Body of pancreas (tissue), 4 donors: ENCODE measurements at regions not wholly inside any gene's neighbourhood (a gene's known extent, or its start where the extent isn't known, plus 50 kb on each side); places are given as distances from the start of the nearest gene placed in this dataset.

Source experiments
- ATAC-seq: fragments of 150-250 bp; one replicate; pipeline ENCODE4 v1.9.1; 2016
- DNase-seq, 4 donors: peaks; one replicate each; pipeline ENCODE4 v3.0.0-alpha.2; 2019
- H3K27ac ChIP-seq, 4 donors: fragments of 200-600 bp; sonication (generic); 1 replicate in 3 of 4; 2 replicates in 1 of 4; pipeline versions ENCODE4 v1.5.1 to v1.6.1; 2016 to 2019; ENCODE audit warnings: mild to moderate bottlenecking in 1 of 4, mixed read lengths in 1 of 4, moderate library complexity in 1 of 4
- H3K27me3 ChIP-seq, 2 donors: fragments of 200-600 bp; sonication (generic); one replicate each; pipeline ENCODE4 v1.6.0; 2016; ENCODE audit warnings: mild to moderate bottlenecking in 1 of 2
- H3K36me3 ChIP-seq, 2 donors: fragments of 200-600 bp; sonication (generic); replicated peaks in 1 of 2; 2 replicates each; pipeline ENCODE4 v1.5.1; 2016; ENCODE audit warnings: low read depth in 2 of 2; ENCODE audit not compliant: insufficient read depth in 1 of 2
- H3K4me1 ChIP-seq: fragments of 200-600 bp; sonication (generic); one replicate; pipeline ENCODE4 v1.6.0; 2016
- H3K4me3 ChIP-seq, 2 donors: fragments of 200-600 bp; sonication (generic); 1 replicate in 1 of 2; 2 replicates in 1 of 2; pipeline ENCODE4 v1.5.1; 2016 to 2019
- H3K9me3 ChIP-seq, 3 donors: fragments of 200-600 bp; sonication (generic); 1 replicate in 2 of 3; 2 replicates in 1 of 3; pipeline ENCODE4 v1.5.1; 2016
- CTCF ChIP-seq, 7 experiments: fragments of 450-650 bp in 4 of 7; fragments of 200-600 bp in 3 of 7; sonication (generic) in 3 of 7; IDR thresholded peaks; one replicate each; pipeline ENCODE4 v1.5.1; 2016 to 2019; ENCODE audit warnings: antibody characterized with exemption in 7 of 7
- POLR2A ChIP-seq, 3 donors: fragments of 450-650 bp; IDR thresholded peaks; one replicate each; pipeline ENCODE4 v1.6.1; 2016; ENCODE audit warnings: antibody characterized with exemption in 3 of 3, mild to moderate bottlenecking in 2 of 3
- WGBS, 2 donors: methylation state at CpG; one replicate each; pipeline ENCODE4 v1.1.5; 2017; 5-methylcytosine and 5-hydroxymethylcytosine counted together
- intact Hi-C: fragments of 100-400 bp; cut with DNase I; formaldehyde crosslinking; loops from one replicate; pipeline ENCODE4 v1.15.1; 2023

GRCh38 chr17:65362826-65363225 is 198.6 kb downstream of the AXIN2 start:
- intact Hi-C loops: no loop called here
- Histone ChIP-seq H3K27ac (no peak overlapping the region), H3K9me3 (no peaks in the 10 kb centered on the region), H3K36me3 (no peaks in the 10 kb centered on the region), H3K4me3 (no peak overlapping the region), H3K4me1 (no peaks in the 10 kb centered on the region), H3K27me3 (no peaks in the 10 kb centered on the region)
- WGBS, 2 donors: 17 to 28% methylated on average over 2 of the region's 2 CpGs
- ATAC-seq: no peak
- TF ChIP-seq CTCF (IDR thresholded peaks at IDR 0.05): no peak
- no peak for TF ChIP-seq POLR2A (IDR thresholded peaks at IDR 0.05)
- no peak for DNase-seq

GRCh38 chr17:65360961-65361552 is 200.4 kb downstream of the AXIN2 start:
- Histone ChIP-seq H3K4me3 (no peak overlapping the region), H3K9me3 (no peaks in the 10 kb centered on the region), H3K27ac (no peak overlapping the region), H3K36me3 (no peaks in the 10 kb centered on the region), H3K27me3 (no peaks in the 10 kb centered on the region), H3K4me1 (no peaks in the 10 kb centered on the region)
- ATAC-seq: no peak
- no peak for DNase-seq
- TF ChIP-seq CTCF (IDR thresholded peaks at IDR 0.05): no peak
- TF ChIP-seq POLR2A (IDR thresholded peaks at IDR 0.05): no peak
- WGBS, 2 donors: 53 to 82% methylated on average over 10 to 12 of the region's 14 CpGs
- intact Hi-C loops: no loop called here

GRCh38 chr17:65359016-65359415 is 202.4 kb downstream of the AXIN2 start:
- WGBS, 2 donors: 51 to 60% methylated on average over 3 of the region's 3 CpGs

GRCh38 chr17:65356536-65356935 is 204.9 kb downstream of the AXIN2 start:
- Histone ChIP-seq H3K4me3 (no peak overlapping the region), H3K27me3 (no peaks in the 10 kb centered on the region), H3K36me3 (no peaks in the 10 kb centered on the region), H3K4me1 (no peaks in the 10 kb centered on the region), H3K9me3 (no peaks in the 10 kb centered on the region), H3K27ac (no peak overlapping the region)
- WGBS, 2 donors: 77 to 81% methylated on average over 3 to 5 of the region's 5 CpGs
- ATAC-seq (no peak), DNase-seq (no peak)
- intact Hi-C loops: no loop called here
- TF ChIP-seq POLR2A (IDR thresholded peaks at IDR 0.05) (no peak), CTCF (IDR thresholded peaks at IDR 0.05) (no peak)

More at GRCh38 chr17:65359016-65359415, 202.4 kb downstream of the AXIN2 start:
- H3K27ac ChIP-seq: no peak overlapping the region
- intact Hi-C loops: no loop called here
- TF ChIP-seq POLR2A (IDR thresholded peaks at IDR 0.05) (no peak), CTCF (IDR thresholded peaks at IDR 0.05) (no peak)
- no peaks in the 10 kb centered on the region for H3K4me1 ChIP-seq
- H3K4me3 ChIP-seq: no peak overlapping the region
- DNase-seq: no peak
- no peak for ATAC-seq
- H3K9me3 ChIP-seq: no peaks in the 10 kb centered on the region
- H3K27me3 ChIP-seq: no peaks in the 10 kb centered on the region
- H3K36me3 ChIP-seq: no peaks in the 10 kb centered on the region

- Histone ChIP-seq H3K36me3 (no peaks in the 10 kb centered on the region), H3K27ac (no peak overlapping the region), H3K9me3 (no peaks in the 10 kb centered on the region), H3K27me3 (no peaks in the 10 kb centered on the region), H3K4me1 (no peaks in the 10 kb centered on the region), H3K4me3 (no peak overlapping the region)
- DNase-seq: no peak
- intact Hi-C loops: no loop called here
- TF ChIP-seq POLR2A (IDR thresholded peaks at IDR 0.05): no peak
- no peak for TF ChIP-seq CTCF (IDR thresholded peaks at IDR 0.05)
- ATAC-seq: no peak
- 65 to 67% methylated on average over 4 of the region's 4 CpGs for WGBS, 2 donors
Measured at GRCh38 chr17:65355246-65355645, 206.2 kb downstream of the AXIN2 start.
